Kidney (tissue), 13 donors: ENCODE measurements at regions not wholly inside any gene's neighbourhood (a gene's known extent, or its start where the extent isn't known, plus 50 kb on each side); places are given as distances from the start of the nearest gene placed in this dataset.

Experiments
- DNase-seq, 5 donors: peaks; one replicate each; pipeline ENCODE4 v3.0.0-alpha.2; 2013 to 2020
- FAIRE-seq: peaks from 2 replicates; lab custom pipeline; 2012; peaks lifted over from hg19 to GRCh38; lab: Jason Lieb, UNC
- H3K27ac ChIP-seq, 2 donors: one replicate each; pipeline ENCODE4 v1.7.0; 2013; ENCODE audit warnings: low read depth in 2 of 2, low read length in 2 of 2, inconsistent platforms in 1 of 2
- H3K27me3 ChIP-seq: one replicate; pipeline ENCODE4 v1.7.1; 2013; ENCODE audit warnings: low read length, inconsistent platforms; ENCODE audit not compliant: control insufficient read depth, insufficient read depth
- H3K36me3 ChIP-seq, 3 donors: one replicate each; pipeline versions ENCODE4 v1.7.0 to v1.7.1; 2013; ENCODE audit warnings: low read length in 3 of 3, control low read depth in 1 of 3, inconsistent platforms in 1 of 3; ENCODE audit not compliant: insufficient read depth in 3 of 3, control insufficient read depth in 2 of 3
- H3K4me1 ChIP-seq, 3 donors: one replicate each; pipeline versions ENCODE4 v1.7.0 to v1.7.1; 2013; ENCODE audit warnings: low read length in 3 of 3, inconsistent platforms in 1 of 3, low read depth in 1 of 3; ENCODE audit not compliant: control insufficient read depth in 2 of 3, insufficient read depth in 2 of 3
- H3K4me3 ChIP-seq, 3 donors: one replicate each; pipeline versions ENCODE4 v1.7.0 to v1.8.1; 2013; ENCODE audit warnings: low read length in 3 of 3, control low read depth in 1 of 3, inconsistent platforms in 1 of 3
- H3K9ac ChIP-seq, 3 donors: one replicate each; pipeline versions ENCODE4 v1.7.0 to v1.7.1; 2013; ENCODE audit warnings: low read length in 3 of 3, control low read depth in 1 of 3, inconsistent platforms in 1 of 3
- H3K9me3 ChIP-seq, 3 donors: one replicate each; pipeline versions ENCODE4 v1.7.0 to v1.7.1; 2013; ENCODE audit warnings: low read length in 3 of 3, control low read depth in 1 of 3, inconsistent platforms in 1 of 3; ENCODE audit not compliant: control insufficient read depth in 2 of 3, insufficient read depth in 1 of 3
- CTCF ChIP-seq: IDR thresholded peaks from 3 replicates; pipeline ENCODE4 v1.5.1; 2012; ENCODE audit warnings: mild to moderate bottlenecking, moderate library complexity, borderline replicate concordance; ENCODE audit not compliant: insufficient read depth; ENCODE audit errors: extremely low read depth
- intact Hi-C: fragments of 100-400 bp; cut with DNase I; formaldehyde crosslinking; loops from one replicate; pipeline ENCODE4 v1.11.1; 2022
- donor health status: control.
- donor health status: control.
- donor health status: control.
- donor health status: control.
- donor health status: control.
- donor health status: DM: yes; HTN: yes; CAD: no.
- donor health status: Normal renal cell carcinoma (clear cell type).

- no peaks in the 10 kb centered on the region for H3K36me3 ChIP-seq
- intact Hi-C loops, result no loop called here
- H3K9me3 ChIP-seq, result no peaks in the 10 kb centered on the region
- no peak overlapping the region for H3K9ac ChIP-seq
- DNase-seq, result no peak
- FAIRE-seq, result no peak
- H3K4me1 ChIP-seq, result peaks cover 0 to 2% (median 0%) of the 10 kb centered on the region in 3 donors
- no peak overlapping the region for H3K27ac ChIP-seq
- H3K4me3 ChIP-seq, result no peak overlapping the region
- H3K27me3 ChIP-seq, result no peaks in the 10 kb centered on the region
- no peak for TF ChIP-seq CTCF
These were observed 127.7 kb upstream of the MAF start for GRCh38 chr16:79728048-79728922.

GRCh38 chr16:79726902-79727301 is 126.4 kb upstream of the MAF start:
- FAIRE-seq, result no peak
- no peak for TF ChIP-seq CTCF
- no peaks in the 10 kb centered on the region for H3K9me3 ChIP-seq
- no peak for DNase-seq
- peaks cover 0 to 8% (median 7%) of the 10 kb centered on the region in 3 donors for H3K4me1 ChIP-seq
- no peak overlapping the region for H3K9ac ChIP-seq
- H3K27ac ChIP-seq, result no peak overlapping the region
- intact Hi-C loops, result no loop called here
- H3K27me3 ChIP-seq, result no peaks in the 10 kb centered on the region
- H3K36me3 ChIP-seq, result no peaks in the 10 kb centered on the region
- no peak overlapping the region for H3K4me3 ChIP-seq

- DNase-seq (no peak), FAIRE-seq (no peak)
- intact Hi-C loops, result no loop called here
- Histone ChIP-seq H3K4me1 (peaks cover 6 to 20% (median 8%) of the 10 kb centered on the region in 3 donors), H3K4me3 (no peak overlapping the region), H3K27ac (no peak overlapping the region), H3K9me3 (no peaks in the 10 kb centered on the region), H3K27me3 (no peaks in the 10 kb centered on the region), H3K9ac (no peak overlapping the region), H3K36me3 (no peaks in the 10 kb centered on the region)
- TF ChIP-seq CTCF, result no peak
These were observed 124.5 kb upstream of the MAF start for GRCh38 chr16:79725051-79725450.
